NCI-H1092 treated with DMSO at 0.1 percent for 48 hours (cell line): ENCODE measurements at regions not wholly inside any gene's neighbourhood (a gene's known extent, or its start where the extent isn't known, plus 50 kb on each side); places are given as distances from the start of the nearest gene placed in this dataset.
"Not testable (repeated sequence)": the region's sequence is repeated elsewhere in the genome, so short reads cannot be mapped to it uniquely, and the experiment has no call there.

ENCODE experiments used
- DNase-seq: peaks from one replicate; lab custom pipeline; 2025; lab: John Stamatoyannopoulos, UW

- DNase-seq: no peak
These were observed 214.6 kb upstream of the CCNH start for GRCh38 chr5:87627363-87627762.

- no peak for DNase-seq
These were observed 195.7 kb upstream of the CCNH start for GRCh38 chr5:87608385-87608784.

GRCh38 chr5:87605663-87606062, 192.9 kb upstream of the CCNH start:
- no peak for DNase-seq

GRCh38 chr5:87599778-87600177, 187.0 kb upstream of the CCNH start:
- no peak for DNase-seq

- DNase-seq: no peak
These were observed 185.7 kb upstream of the CCNH start for GRCh38 chr5:87598460-87598859.

GRCh38 chr5:87594566-87594965, 181.8 kb upstream of the CCNH start:
- DNase-seq: no peak

- DNase-seq: no peak
These were observed 176.9 kb upstream of the CCNH start for GRCh38 chr5:87589587-87589986.

- DNase-seq: no peak
These were observed 175.6 kb upstream of the CCNH start for GRCh38 chr5:87588316-87588715.

GRCh38 chr5:87583704-87584103, 171.0 kb upstream of the CCNH start:
- DNase-seq: not testable (repeated sequence)

- DNase-seq: no peak
These were observed 169.4 kb upstream of the CCNH start for GRCh38 chr5:87582149-87582548.

GRCh38 chr5:87581661-87582060, 168.9 kb upstream of the CCNH start:
- DNase-seq: no peak

GRCh38 chr5:87579678-87580077, 166.9 kb upstream of the CCNH start:
- no peak for DNase-seq

GRCh38 chr5:87576867-87577266, 164.1 kb upstream of the CCNH start:
- no peak for DNase-seq

- not testable (repeated sequence) for DNase-seq
These were observed 163.6 kb upstream of the CCNH start for GRCh38 chr5:87576306-87576705.

- no peak for DNase-seq
These were observed 161.4 kb upstream of the CCNH start for GRCh38 chr5:87574106-87574505.

GRCh38 chr5:87572611-87573010, 159.9 kb upstream of the CCNH start:
- no peak for DNase-seq

- DNase-seq: no peak
These were observed 159.4 kb upstream of the CCNH start for GRCh38 chr5:87572090-87572489.

- DNase-seq: no peak
These were observed 157.6 kb upstream of the CCNH start for GRCh38 chr5:87570366-87570765.

- no peak for DNase-seq
These were observed 149.3 kb upstream of the CCNH start for GRCh38 chr5:87562068-87562467.

- no peak for DNase-seq
These were observed 147.8 kb upstream of the CCNH start for GRCh38 chr5:87560528-87560927.

GRCh38 chr5:87551911-87552310, 139.2 kb upstream of the CCNH start:
- DNase-seq: no peak

- no peak for DNase-seq
These were observed 128.9 kb upstream of the CCNH start for GRCh38 chr5:87541676-87542075.

GRCh38 chr5:87541033-87541432, 128.3 kb upstream of the CCNH start:
- DNase-seq: peak; percentile 30

- DNase-seq: no peak
These were observed 127.1 kb upstream of the CCNH start for GRCh38 chr5:87539839-87540238.

GRCh38 chr5:87536365-87536764, 123.6 kb upstream of the CCNH start:
- DNase-seq: no peak
